H4 (cell line): ENCODE measurements at regions not wholly inside any gene's neighbourhood (a gene's known extent, or its start where the extent isn't known, plus 50 kb on each side); places are given as distances from the start of the nearest gene placed in this dataset.
A peak's percentile ranks its signal among the peaks of the same experiment; 100 is the strongest.
"Not testable (repeated sequence)": the region's sequence is repeated elsewhere in the genome, so short reads cannot be mapped to it uniquely, and the experiment has no call there.

Source experiments
- DNase-seq: peaks from one replicate; pipeline ENCODE4 v3.0.0-alpha.2; 2015; ENCODE audit warnings: low spot score

GRCh38 chr4:187910741-187911140 lies 84.8 kb upstream of the ZFP42 start:
- no peak for DNase-seq

GRCh38 chr4:187915406-187915805 lies 80.2 kb upstream of the ZFP42 start:
- not testable (repeated sequence) for DNase-seq

- no peak for DNase-seq
Observed at GRCh38 chr4:187919966-187920365, 75.6 kb upstream of the ZFP42 start.

DNA sequence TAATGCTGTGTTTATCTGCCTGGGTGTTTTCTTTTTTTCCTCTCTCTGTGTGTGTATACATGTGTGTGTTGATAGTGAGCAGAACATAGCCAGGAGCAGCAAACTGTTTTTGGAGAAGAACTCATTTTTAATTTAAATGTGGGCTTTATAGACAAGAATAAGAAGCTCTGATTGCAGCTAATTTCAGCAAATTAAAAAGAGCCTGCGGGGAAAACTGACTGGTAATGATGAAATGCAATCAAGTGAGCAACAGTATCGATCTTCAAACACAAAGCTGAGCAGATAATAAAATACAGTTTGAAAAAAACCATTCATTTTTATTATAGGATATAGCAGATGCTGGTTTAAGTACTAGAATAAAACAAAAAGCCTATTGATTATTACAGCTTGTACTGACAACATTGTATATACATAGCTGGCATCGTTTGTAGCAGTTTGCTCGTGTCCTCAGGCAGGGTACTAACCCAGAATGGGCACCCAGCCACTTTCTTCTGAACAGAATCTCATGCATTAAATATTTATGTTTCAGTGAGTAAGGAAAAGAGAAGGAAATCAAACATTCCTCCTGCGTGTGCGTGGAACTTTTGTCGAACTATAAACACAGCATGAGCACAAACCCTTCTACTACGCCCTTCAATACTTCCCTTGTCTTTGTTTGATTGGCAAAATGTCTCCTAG lies 73.5 kb upstream of the ZFP42 start:
- DNase-seq: no peak

DNA sequence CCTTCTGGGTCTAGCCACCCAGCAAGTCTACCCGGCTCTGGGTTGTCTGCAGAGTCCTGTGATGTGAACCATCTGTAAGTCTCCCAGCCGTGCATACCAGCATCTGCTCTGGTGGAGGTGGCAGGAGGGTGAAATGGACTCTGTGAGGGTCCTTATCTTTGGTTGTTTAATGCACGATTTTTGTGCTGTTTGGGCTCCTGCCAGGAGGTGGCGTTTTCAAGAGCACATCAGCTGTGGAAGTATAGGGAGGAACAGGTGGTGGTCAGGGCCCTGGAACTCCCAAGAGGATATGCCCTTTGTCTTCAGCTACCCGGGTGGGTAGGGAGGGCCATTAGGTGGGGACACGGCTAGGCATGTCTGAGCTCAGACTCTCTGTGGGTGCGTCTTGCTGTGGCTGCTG lies 66.5 kb upstream of the ZFP42 start:
- DNase-seq: peak; percentile 20

DNA sequence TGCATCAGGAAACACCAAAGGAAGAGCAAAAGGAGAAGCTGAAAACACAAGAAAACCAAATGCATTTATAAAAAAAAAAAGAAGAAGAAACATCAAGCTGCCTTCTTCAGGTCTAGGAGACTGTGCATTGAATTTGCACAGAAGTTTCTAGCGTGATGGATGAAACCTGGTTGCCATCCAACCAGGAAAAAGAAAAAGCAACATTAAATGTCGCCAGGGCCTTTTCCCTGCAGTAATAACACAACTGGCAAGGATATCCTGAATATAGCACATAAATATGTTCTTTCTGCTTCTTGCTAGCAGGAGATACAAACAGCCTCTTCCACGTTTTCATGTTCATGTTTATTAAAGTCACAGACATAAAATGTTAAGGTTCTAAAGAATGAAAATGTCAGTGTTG lies 60.8 kb upstream of the ZFP42 start:
- DNase-seq: no peak

GRCh38 chr4:187937557-187937956 lies 58.0 kb upstream of the ZFP42 start:
- DNase-seq: no peak

- DNase-seq: no peak
Observed at GRCh38 chr4:187940299-187940698, 55.3 kb upstream of the ZFP42 start.

DNA sequence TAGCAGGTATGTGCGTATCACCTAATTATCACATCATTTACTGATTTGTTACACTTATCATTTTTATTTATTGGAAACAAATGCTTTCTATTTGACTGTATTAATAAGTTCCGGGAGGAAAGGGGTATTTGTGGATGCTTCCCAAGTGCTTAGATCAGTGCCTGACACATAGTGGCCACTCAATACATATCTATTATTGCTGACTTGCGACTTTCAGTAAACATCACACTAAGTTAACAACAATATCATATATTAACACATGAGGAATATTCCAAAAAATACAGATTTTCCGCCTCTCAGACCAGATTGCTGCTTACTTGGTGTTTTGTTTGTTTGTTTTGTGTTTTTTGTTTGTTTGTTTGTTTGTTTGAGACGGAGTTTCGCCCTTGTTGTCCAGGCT lies 52.6 kb upstream of the ZFP42 start:
- DNase-seq: no peak

DNA sequence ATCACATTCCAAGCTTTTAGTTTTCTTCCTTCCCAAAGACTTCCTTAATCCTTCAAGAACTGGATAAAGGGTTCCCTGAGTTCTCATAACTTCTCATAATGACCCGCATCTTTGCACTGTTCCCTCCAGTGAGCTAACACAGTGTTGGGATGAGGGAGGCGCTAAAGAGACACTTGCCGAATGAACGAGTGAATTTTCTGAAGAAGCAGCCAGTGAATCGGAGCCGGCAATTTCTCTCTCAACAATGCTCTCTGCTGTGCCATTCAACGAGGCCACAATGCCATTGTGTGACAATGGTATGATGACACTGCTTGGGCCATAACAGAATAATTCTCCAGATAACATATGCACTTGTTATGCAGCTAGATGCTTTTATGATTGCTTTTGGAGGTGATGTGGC lies 51.4 kb upstream of the ZFP42 start:
- no peak for DNase-seq
